ENCODE measurements at regions not wholly inside any gene's neighbourhood (a gene's known extent, or its start where the extent isn't known, plus 50 kb on each side); places are given as distances from the start of the nearest gene placed in this dataset.
A peak's percentile ranks its signal among the peaks of the same experiment; 100 is the strongest.

- intact Hi-C loops (cut with micrococcal nuclease): no loop called here
Measured at GRCh38 chr2:209323738-209324137, 100.1 kb upstream of the MAP2 start.

GRCh38 chr2:209324281-209324680 lies 99.6 kb upstream of the MAP2 start:
- H2AFZ ChIP-seq (ENCODE audit: low read length): no peak overlapping the region
- H3K4me1 ChIP-seq (ENCODE audit: insufficient read depth, low read length): peaks cover 13% of the 10 kb centered on the region
- H3K79me2 ChIP-seq (ENCODE audit: low read length): no peaks in the 10 kb centered on the region
- POLR2A ChIA-PET (ENCODE audit: unreplicated experiment): no interaction called here
- 0 out of 2 replicates have a peak, but pooled peaks cover 3% of the 10 kb centered on the region for H3K27me3 ChIP-seq (ENCODE audit: low read length)
- no peak overlapping the region for H3K4me2 ChIP-seq (ENCODE audit: low read length)
- H4K20me1 ChIP-seq (ENCODE audit: low read length): no peaks in the 10 kb centered on the region
- DNase-seq: no peak
- no peak overlapping the region for H3K4me3 ChIP-seq (ENCODE audit: low read length)
- no peak overlapping the region for H3K27ac ChIP-seq (ENCODE audit: low read length)
- BruUV-seq (replicated peaks): no TSS peak
- H3K9me2 ChIP-seq (replicated peaks; ENCODE audit: low read length): no peaks in the 10 kb centered on the region
- TF ChIP-seq CTCF (conservative IDR thresholded peaks at IDR 0.05; ENCODE audit: low read depth, low read length): no peak
- TF ChIP-seq EZH2phosphoT487 (IDR thresholded peaks at IDR 0.05; ENCODE audit: borderline replicate concordance, low read length): no peak
- no peak for TF ChIP-seq EZH2 (IDR thresholded peaks at IDR 0.05; ENCODE audit: low read length, unreplicated experiment)
- H3K36me3 ChIP-seq (ENCODE audit: low read depth, low read length): no peaks in the 10 kb centered on the region
- H3K9me3 ChIP-seq (ENCODE audit: low read length): no peaks in the 10 kb centered on the region
- H3K9ac ChIP-seq (ENCODE audit: low read length): no peak overlapping the region
- CTCF ChIA-PET: interaction anchor here (0.6 kb wide), 1 partner anchor 1260 kb away, joined by 3 read pairs; no protein-coding TSS in a partner anchor
- intact Hi-C loops (cut with micrococcal nuclease): no loop called here
- ATAC-seq: no peak
- H3F3A ChIP-seq (ENCODE audit: low read length, unreplicated experiment): no peaks in the 10 kb centered on the region

More at GRCh38 chr2:209323738-209324137, 100.1 kb upstream of the MAP2 start:
- Histone ChIP-seq H3K79me2 (ENCODE audit: low read length) (no peaks in the 10 kb centered on the region), H3K9me3 (ENCODE audit: low read length) (no peaks in the 10 kb centered on the region), H2AFZ (ENCODE audit: low read length) (0 out of 2 replicates have a peak overlapping the region, but pooled peaks have one; percentile 7), H3K9me2 (replicated peaks; ENCODE audit: low read length) (no peaks in the 10 kb centered on the region), H3K4me1 (ENCODE audit: insufficient read depth, low read length) (peaks cover 13% of the 10 kb centered on the region), H3F3A (ENCODE audit: low read length, unreplicated experiment) (no peaks in the 10 kb centered on the region), H3K4me3 (ENCODE audit: low read length) (no peak overlapping the region), H3K36me3 (ENCODE audit: low read depth, low read length) (no peaks in the 10 kb centered on the region), H3K4me2 (ENCODE audit: low read length) (peak overlapping the region; percentile 31; the same call in 1 of the 2 replicates), H3K27ac (ENCODE audit: low read length) (no peak overlapping the region), H4K20me1 (ENCODE audit: low read length) (no peaks in the 10 kb centered on the region), H3K27me3 (ENCODE audit: low read length) (0 out of 2 replicates have a peak, but pooled peaks cover 6% of the 10 kb centered on the region), H3K9ac (ENCODE audit: low read length) (no peak overlapping the region)
- CTCF ChIA-PET: no interaction called here
- BruUV-seq (replicated peaks): no TSS peak
- TF ChIP-seq CTCF (conservative IDR thresholded peaks at IDR 0.05; ENCODE audit: low read depth, low read length) (no peak), EZH2 (IDR thresholded peaks at IDR 0.05; ENCODE audit: low read length, unreplicated experiment) (no peak), EZH2phosphoT487 (IDR thresholded peaks at IDR 0.05; ENCODE audit: borderline replicate concordance, low read length) (no peak)
- no peak for ATAC-seq
- DNase-seq: no peak
- POLR2A ChIA-PET (ENCODE audit: unreplicated experiment): no interaction called here

GRCh38 chr2:209331291-209331844 lies 92.5 kb upstream of the MAP2 start:
- Histone ChIP-seq H3K27ac (ENCODE audit: low read length) (no peak overlapping the region), H3K27me3 (ENCODE audit: low read length) (no peaks in the 10 kb centered on the region), H3K4me1 (ENCODE audit: insufficient read depth, low read length) (peaks cover 4% of the 10 kb centered on the region; the same call in 1 of the 2 replicates), H3K36me3 (ENCODE audit: low read depth, low read length) (no peaks in the 10 kb centered on the region), H2AFZ (ENCODE audit: low read length) (no peak overlapping the region), H4K20me1 (ENCODE audit: low read length) (no peaks in the 10 kb centered on the region), H3K4me3 (ENCODE audit: low read length) (no peak overlapping the region), H3K79me2 (ENCODE audit: low read length) (no peaks in the 10 kb centered on the region), H3K9me3 (ENCODE audit: low read length) (no peaks in the 10 kb centered on the region), H3K9ac (ENCODE audit: low read length) (no peak overlapping the region), H3K9me2 (replicated peaks; ENCODE audit: low read length) (no peaks in the 10 kb centered on the region), H3K4me2 (ENCODE audit: low read length) (no peak overlapping the region), H3F3A (ENCODE audit: low read length, unreplicated experiment) (no peaks in the 10 kb centered on the region)
- intact Hi-C loops (cut with micrococcal nuclease): loop anchor here (1.0 to 10.0 kb wide), 6 partner anchors 246 to 936 kb away; no protein-coding TSS in a partner anchor
- ChIA-PET CTCF (interaction anchor here (0.6 to 1.9 kb wide), 6 partner anchors 93 to 936 kb away, joined by 3 to 4 read pairs (median 4); partner anchors contain the start of gene MAP2), POLR2A (ENCODE audit: unreplicated experiment) (no interaction called here)
- ATAC-seq: peak; percentile 52
- DNase-seq: peak; percentile 62
- peak; percentile 73 for TF ChIP-seq CTCF (conservative IDR thresholded peaks at IDR 0.05; ENCODE audit: low read depth, low read length)
- no peak for TF ChIP-seq EZH2 (IDR thresholded peaks at IDR 0.05; ENCODE audit: low read length, unreplicated experiment)
- BruUV-seq (replicated peaks): no TSS peak

Data from PC-3 (cell line).